ENCODE measurements at regions not wholly inside any gene's neighbourhood (a gene's known extent, or its start where the extent isn't known, plus 50 kb on each side); places are given as distances from the start of the nearest gene placed in this dataset.
A peak's percentile ranks its signal among the peaks of the same experiment; 100 is the strongest.

DNA sequence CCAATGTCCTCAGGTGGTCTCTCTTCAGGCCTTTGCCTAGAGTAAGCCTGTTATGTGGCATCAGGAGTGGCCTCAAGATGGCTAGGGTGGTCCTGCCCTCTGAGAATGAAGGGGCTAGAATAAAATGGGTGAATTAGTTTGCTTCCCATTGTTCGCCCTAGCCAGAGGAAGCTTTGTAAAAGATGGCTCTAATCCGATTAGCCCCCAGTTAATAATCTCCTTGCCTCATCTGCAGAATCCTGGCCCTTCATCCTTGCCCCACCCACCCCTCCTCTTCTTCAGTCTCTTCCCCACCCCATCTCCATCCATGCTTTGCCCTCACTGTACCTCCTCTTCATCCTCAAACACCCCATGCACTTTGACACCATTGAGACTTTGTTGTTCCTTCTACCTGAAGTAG lies 57.4 kb upstream of the LGALSL start:
- no peak for DNase-seq (ENCODE audit: low spot score)
- H3K4me3 Mint-ChIP-seq (ENCODE audit: unreplicated experiment) = no peak overlapping the region
- H3K9me3 Mint-ChIP-seq (ENCODE audit: unreplicated experiment) = no peaks in the 10 kb centered on the region
- H3K27me3 Mint-ChIP-seq (ENCODE audit: unreplicated experiment) = peaks cover 11% of the 10 kb centered on the region
- no peak overlapping the region for H3K27ac Mint-ChIP-seq (ENCODE audit: unreplicated experiment)
- peaks cover 22% of the 10 kb centered on the region for H3K4me1 Mint-ChIP-seq (ENCODE audit: unreplicated experiment)
- peaks cover 11% of the 10 kb centered on the region for H3K36me3 Mint-ChIP-seq (ENCODE audit: low read depth, unreplicated experiment)
- TF ChIP-seq, protein P1, sequence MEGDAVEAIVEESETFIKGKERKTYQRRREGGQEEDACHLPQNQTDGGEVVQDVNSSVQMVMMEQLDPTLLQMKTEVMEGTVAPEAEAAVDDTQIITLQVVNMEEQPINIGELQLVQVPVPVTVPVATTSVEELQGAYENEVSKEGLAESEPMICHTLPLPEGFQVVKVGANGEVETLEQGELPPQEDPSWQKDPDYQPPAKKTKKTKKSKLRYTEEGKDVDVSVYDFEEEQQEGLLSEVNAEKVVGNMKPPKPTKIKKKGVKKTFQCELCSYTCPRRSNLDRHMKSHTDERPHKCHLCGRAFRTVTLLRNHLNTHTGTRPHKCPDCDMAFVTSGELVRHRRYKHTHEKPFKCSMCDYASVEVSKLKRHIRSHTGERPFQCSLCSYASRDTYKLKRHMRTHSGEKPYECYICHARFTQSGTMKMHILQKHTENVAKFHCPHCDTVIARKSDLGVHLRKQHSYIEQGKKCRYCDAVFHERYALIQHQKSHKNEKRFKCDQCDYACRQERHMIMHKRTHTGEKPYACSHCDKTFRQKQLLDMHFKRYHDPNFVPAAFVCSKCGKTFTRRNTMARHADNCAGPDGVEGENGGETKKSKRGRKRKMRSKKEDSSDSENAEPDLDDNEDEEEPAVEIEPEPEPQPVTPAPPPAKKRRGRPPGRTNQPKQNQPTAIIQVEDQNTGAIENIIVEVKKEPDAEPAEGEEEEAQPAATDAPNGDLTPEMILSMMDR (IDR thresholded peaks at IDR 0.05; ENCODE audit: unreplicated experiment) = no peak

DNA sequence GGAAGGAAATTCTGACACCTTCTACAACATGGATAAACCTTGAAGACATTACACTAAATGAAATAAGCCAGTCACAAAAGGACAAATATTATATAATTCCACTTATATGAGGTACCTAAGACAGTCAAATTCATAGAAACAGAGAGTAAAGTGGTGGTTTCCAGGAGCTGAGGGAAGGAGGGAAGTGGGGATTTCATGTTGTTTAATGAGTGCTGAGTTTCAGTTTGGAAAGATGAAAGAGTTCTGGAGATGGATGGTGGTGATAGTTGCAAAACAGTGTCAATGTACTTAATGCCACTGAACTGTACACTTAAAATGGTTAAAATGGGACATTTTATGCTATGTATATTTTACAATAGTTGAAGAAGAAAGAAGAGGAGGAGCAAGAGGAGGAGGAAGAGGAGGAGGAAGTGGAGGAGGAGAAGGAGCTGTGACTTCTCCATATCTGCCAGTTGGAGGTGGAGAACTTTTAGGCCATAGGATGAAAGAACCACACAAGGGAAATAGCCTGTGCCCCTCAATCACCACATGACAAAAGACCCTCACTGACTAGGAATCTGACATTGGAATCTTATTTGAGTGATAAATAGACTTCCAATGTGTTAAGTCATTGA lies 55.3 kb upstream of the LGALSL start:
- H3K27ac Mint-ChIP-seq (ENCODE audit: unreplicated experiment) = no peak overlapping the region
- no peak for DNase-seq (ENCODE audit: low spot score)
- TF ChIP-seq, protein P1 (IDR thresholded peaks at IDR 0.05; ENCODE audit: unreplicated experiment) = no peak
- peaks cover 4% of the 10 kb centered on the region for H3K36me3 Mint-ChIP-seq (ENCODE audit: low read depth, unreplicated experiment)
- no peak overlapping the region for H3K4me3 Mint-ChIP-seq (ENCODE audit: unreplicated experiment)
- peaks cover 42% of the 10 kb centered on the region for H3K4me1 Mint-ChIP-seq (ENCODE audit: unreplicated experiment)
- no peaks in the 10 kb centered on the region for H3K9me3 Mint-ChIP-seq (ENCODE audit: unreplicated experiment)
- H3K27me3 Mint-ChIP-seq (ENCODE audit: unreplicated experiment) = peaks cover 11% of the 10 kb centered on the region

DNA sequence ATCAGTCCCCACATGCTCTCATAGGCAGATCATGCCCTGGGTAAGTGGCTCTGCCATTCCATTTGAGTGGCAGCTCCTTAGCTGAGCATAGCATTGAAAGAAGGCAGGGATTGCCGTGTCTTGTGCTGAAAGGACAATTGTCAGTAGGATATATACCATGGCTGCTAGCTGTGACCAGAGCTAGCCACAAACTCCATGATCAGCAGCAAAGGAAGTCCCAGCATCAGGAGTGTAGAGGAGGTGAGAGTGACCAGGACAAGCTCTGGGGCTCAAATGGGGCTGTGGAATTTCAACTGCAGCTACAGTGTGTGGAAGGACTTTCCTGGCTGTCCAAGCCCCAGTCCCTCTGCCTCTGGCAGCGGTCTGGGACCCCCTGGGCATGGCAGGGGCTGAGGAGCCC lies 54.4 kb upstream of the LGALSL start:
- Mint-ChIP-seq H3K27ac (ENCODE audit: unreplicated experiment) (no peak overlapping the region), H3K36me3 (ENCODE audit: low read depth, unreplicated experiment) (peaks cover 4% of the 10 kb centered on the region), H3K9me3 (ENCODE audit: unreplicated experiment) (no peaks in the 10 kb centered on the region), H3K4me1 (ENCODE audit: unreplicated experiment) (peaks cover 49% of the 10 kb centered on the region), H3K27me3 (ENCODE audit: unreplicated experiment) (peaks cover 14% of the 10 kb centered on the region), H3K4me3 (ENCODE audit: unreplicated experiment) (no peak overlapping the region)
- no peak for DNase-seq (ENCODE audit: low spot score)
- TF ChIP-seq, protein P1 (IDR thresholded peaks at IDR 0.05; ENCODE audit: unreplicated experiment) = no peak

DNA sequence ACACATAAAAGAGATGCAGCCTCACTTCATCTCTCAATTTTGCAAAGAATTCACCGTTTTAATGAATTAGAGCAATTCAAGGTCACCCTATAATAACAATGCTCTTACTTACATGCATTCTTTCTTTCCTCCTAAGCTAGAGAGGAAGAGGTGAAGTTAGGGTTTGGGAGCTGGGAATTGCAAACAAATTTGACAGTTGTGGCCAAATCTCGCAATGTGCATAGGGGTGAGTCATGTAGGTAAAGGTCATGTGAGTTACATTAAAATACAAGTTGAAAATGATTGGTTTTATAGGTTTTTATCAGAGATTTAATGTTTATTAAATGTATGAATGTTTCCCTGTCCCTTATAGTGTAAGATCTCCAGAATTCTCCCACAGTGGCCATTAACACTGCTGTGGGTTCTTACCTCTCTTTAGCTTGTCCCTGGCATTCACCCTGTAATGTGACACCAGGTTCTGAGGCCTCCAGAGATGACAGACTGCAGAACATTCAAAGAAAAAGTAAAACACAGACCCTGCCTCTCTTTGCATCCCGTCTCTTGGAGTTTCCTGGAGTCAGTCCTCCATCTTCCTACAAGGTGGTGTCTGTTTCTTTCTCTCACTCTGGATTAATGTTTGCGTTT lies 53.7 kb upstream of the LGALSL start:
- peaks cover 55% of the 10 kb centered on the region for H3K4me1 Mint-ChIP-seq (ENCODE audit: unreplicated experiment)

More for the DNA sequence above, 53.7 kb upstream of the LGALSL start:
- TF ChIP-seq, protein P1 (IDR thresholded peaks at IDR 0.05; ENCODE audit: unreplicated experiment) = no peak
- Mint-ChIP-seq H3K27ac (ENCODE audit: unreplicated experiment) (peak overlapping the region; percentile 70), H3K27me3 (ENCODE audit: unreplicated experiment) (peaks cover 15% of the 10 kb centered on the region), H3K4me3 (ENCODE audit: unreplicated experiment) (no peak overlapping the region), H3K9me3 (ENCODE audit: unreplicated experiment) (no peaks in the 10 kb centered on the region), H3K36me3 (ENCODE audit: low read depth, unreplicated experiment) (peaks cover 4% of the 10 kb centered on the region)
- DNase-seq (ENCODE audit: low spot score) = no peak

Measured in endothelial cell (in vitro differentiated cells).